NCI-H1092 (cell line): ENCODE measurements at regions not wholly inside any gene's neighbourhood (a gene's known extent, or its start where the extent isn't known, plus 50 kb on each side); places are given as distances from the start of the nearest gene placed in this dataset.

Experiments
- DNase-seq: peaks from one replicate; lab custom pipeline; 2025; lab: John Stamatoyannopoulos, UW

GRCh38 chr10:117868151-117868550 is 178.6 kb downstream of the RAB11FIP2 start:
- no peak for DNase-seq

GRCh38 chr10:117875793-117876192 is 170.9 kb downstream of the RAB11FIP2 start:
- no peak for DNase-seq

GRCh38 chr10:117876210-117876609 is 170.5 kb downstream of the RAB11FIP2 start:
- DNase-seq = no peak

GRCh38 chr10:117878626-117879025 is 168.1 kb downstream of the RAB11FIP2 start:
- DNase-seq = no peak

GRCh38 chr10:117884093-117884492 is 162.6 kb downstream of the RAB11FIP2 start:
- no peak for DNase-seq

- no peak for DNase-seq
Observed at GRCh38 chr10:117884592-117884991, 162.1 kb downstream of the RAB11FIP2 start.

GRCh38 chr10:117885206-117885829 is 161.4 kb downstream of the RAB11FIP2 start:
- no peak for DNase-seq

GRCh38 chr10:117886766-117887165 is 160.0 kb downstream of the RAB11FIP2 start:
- no peak for DNase-seq

- DNase-seq = no peak
Observed at GRCh38 chr10:117889664-117890063, 157.1 kb downstream of the RAB11FIP2 start.

- no peak for DNase-seq
Observed at GRCh38 chr10:117892681-117893220, 154.0 kb downstream of the RAB11FIP2 start.

GRCh38 chr10:117894339-117894738 is 152.4 kb downstream of the RAB11FIP2 start:
- DNase-seq = no peak

GRCh38 chr10:117896517-117896916 is 150.2 kb downstream of the RAB11FIP2 start:
- DNase-seq = no peak

- no peak for DNase-seq
Observed at GRCh38 chr10:117899181-117899683, 147.5 kb downstream of the RAB11FIP2 start.

GRCh38 chr10:117900280-117900679 is 146.5 kb downstream of the RAB11FIP2 start:
- DNase-seq = no peak

GRCh38 chr10:117903854-117904253 is 142.9 kb downstream of the RAB11FIP2 start:
- no peak for DNase-seq

- no peak for DNase-seq
Observed at GRCh38 chr10:117905404-117905803, 141.3 kb downstream of the RAB11FIP2 start.

- DNase-seq = no peak
Observed at GRCh38 chr10:117911684-117912083, 135.1 kb downstream of the RAB11FIP2 start.

- no peak for DNase-seq
Observed at GRCh38 chr10:117914334-117914733, 132.4 kb downstream of the RAB11FIP2 start.

- DNase-seq = no peak
Observed at GRCh38 chr10:117920956-117921355, 125.8 kb downstream of the RAB11FIP2 start.

GRCh38 chr10:117921421-117921820 is 125.3 kb downstream of the RAB11FIP2 start:
- DNase-seq = no peak

- no peak for DNase-seq
Observed at GRCh38 chr10:117924820-117925219, 121.9 kb downstream of the RAB11FIP2 start.

GRCh38 chr10:117925369-117925768 is 121.4 kb downstream of the RAB11FIP2 start:
- no peak for DNase-seq

GRCh38 chr10:117926491-117926890 is 120.2 kb downstream of the RAB11FIP2 start:
- no peak for DNase-seq

- DNase-seq = no peak
Observed at GRCh38 chr10:117927332-117927731, 119.4 kb downstream of the RAB11FIP2 start.
